ENCODE measurements at regions not wholly inside any gene's neighbourhood (a gene's known extent, or its start where the extent isn't known, plus 50 kb on each side); places are given as distances from the start of the nearest gene placed in this dataset.

GRCh38 chr17:77511514-77512061 lies 370.8 kb downstream of the SEC14L1 start:
- H3K36me3 ChIP-seq (ENCODE audit: insufficient read depth): no peaks in the 10 kb centered on the region
- H3K27ac ChIP-seq (ENCODE audit: low read depth): no peak overlapping the region
- no peaks in the 10 kb centered on the region for H3K4me1 ChIP-seq (ENCODE audit: insufficient read depth)
- H3K4me3 ChIP-seq (ENCODE audit: low read depth, low read length): no peak overlapping the region
- no peak for DNase-seq (ENCODE audit: extremely low spot score)
- WGBS: 82% methylated on average over 1 of the region's 1 CpG

GRCh38 chr17:77512062-77512946 lies 371.5 kb downstream of the SEC14L1 start:
- 78% methylated on average over 6 of the region's 6 CpGs for WGBS
- Histone ChIP-seq H3K36me3 (ENCODE audit: insufficient read depth) (no peaks in the 10 kb centered on the region), H3K4me3 (ENCODE audit: low read depth, low read length) (no peak overlapping the region), H3K27ac (ENCODE audit: low read depth) (no peak overlapping the region), H3K4me1 (ENCODE audit: insufficient read depth) (no peaks in the 10 kb centered on the region)
- DNase-seq (ENCODE audit: extremely low spot score): no peak

- no peak overlapping the region for H3K27ac ChIP-seq (ENCODE audit: low read depth)
- H3K36me3 ChIP-seq (ENCODE audit: insufficient read depth): no peaks in the 10 kb centered on the region
- DNase-seq (ENCODE audit: extremely low spot score): no peak
- H3K4me3 ChIP-seq (ENCODE audit: low read depth, low read length): no peak overlapping the region
- H3K4me1 ChIP-seq (ENCODE audit: insufficient read depth): no peaks in the 10 kb centered on the region
- 88% methylated on average over 3 of the region's 3 CpGs for WGBS
Observed at GRCh38 chr17:77513045-77513444, 372.3 kb downstream of the SEC14L1 start.

- Histone ChIP-seq H3K27ac (ENCODE audit: low read depth) (no peak overlapping the region), H3K36me3 (ENCODE audit: insufficient read depth) (no peaks in the 10 kb centered on the region), H3K4me1 (ENCODE audit: insufficient read depth) (no peaks in the 10 kb centered on the region), H3K4me3 (ENCODE audit: low read depth, low read length) (no peak overlapping the region)
- no peak for DNase-seq (ENCODE audit: extremely low spot score)
Observed at GRCh38 chr17:77515227-77515626, 374.5 kb downstream of the SEC14L1 start.

GRCh38 chr17:77516902-77517301 lies 376.1 kb downstream of the SEC14L1 start:
- 77% methylated on average over 4 of the region's 4 CpGs for WGBS
- Histone ChIP-seq H3K36me3 (ENCODE audit: insufficient read depth) (no peaks in the 10 kb centered on the region), H3K27ac (ENCODE audit: low read depth) (no peak overlapping the region), H3K4me3 (ENCODE audit: low read depth, low read length) (no peak overlapping the region), H3K4me1 (ENCODE audit: insufficient read depth) (no peaks in the 10 kb centered on the region)
- no peak for DNase-seq (ENCODE audit: extremely low spot score)

- no peaks in the 10 kb centered on the region for H3K36me3 ChIP-seq (ENCODE audit: insufficient read depth)
- H3K4me3 ChIP-seq (ENCODE audit: low read depth, low read length): no peak overlapping the region
- no peaks in the 10 kb centered on the region for H3K4me1 ChIP-seq (ENCODE audit: insufficient read depth)
- H3K27ac ChIP-seq (ENCODE audit: low read depth): no peak overlapping the region
- no peak for DNase-seq (ENCODE audit: extremely low spot score)
- WGBS: 96% methylated on average over 13 of the region's 13 CpGs
Observed at GRCh38 chr17:77521076-77521475, 380.3 kb downstream of the SEC14L1 start.

GRCh38 chr17:77523540-77523939 lies 382.8 kb downstream of the SEC14L1 start:
- no peaks in the 10 kb centered on the region for H3K36me3 ChIP-seq (ENCODE audit: insufficient read depth)
- 89% methylated on average over 8 of the region's 8 CpGs for WGBS

GRCh38 chr17:77526259-77526711 lies 385.5 kb downstream of the SEC14L1 start:
- Histone ChIP-seq H3K27ac (ENCODE audit: low read depth) (no peak overlapping the region), H3K4me3 (ENCODE audit: low read depth, low read length) (no peak overlapping the region), H3K4me1 (ENCODE audit: insufficient read depth) (no peaks in the 10 kb centered on the region), H3K36me3 (ENCODE audit: insufficient read depth) (no peaks in the 10 kb centered on the region)
- no peak for DNase-seq (ENCODE audit: extremely low spot score)
- 97% methylated on average over 20 of the region's 20 CpGs for WGBS

More at GRCh38 chr17:77523540-77523939, 382.8 kb downstream of the SEC14L1 start:
- H3K27ac ChIP-seq (ENCODE audit: low read depth): no peak overlapping the region
- no peak for DNase-seq (ENCODE audit: extremely low spot score)
- no peaks in the 10 kb centered on the region for H3K4me1 ChIP-seq (ENCODE audit: insufficient read depth)
- no peak overlapping the region for H3K4me3 ChIP-seq (ENCODE audit: low read depth, low read length)

- Histone ChIP-seq H3K36me3 (ENCODE audit: insufficient read depth) (no peaks in the 10 kb centered on the region), H3K4me1 (ENCODE audit: insufficient read depth) (no peaks in the 10 kb centered on the region), H3K4me3 (ENCODE audit: low read depth, low read length) (no peak overlapping the region), H3K27ac (ENCODE audit: low read depth) (no peak overlapping the region)
- 90% methylated on average over 17 of the region's 17 CpGs for WGBS
- no peak for DNase-seq (ENCODE audit: extremely low spot score)
Observed at GRCh38 chr17:77526728-77527350, 386.1 kb downstream of the SEC14L1 start.

GRCh38 chr17:77527409-77527808 lies 386.6 kb downstream of the SEC14L1 start:
- no peak for DNase-seq (ENCODE audit: extremely low spot score)
- no peaks in the 10 kb centered on the region for H3K4me1 ChIP-seq (ENCODE audit: insufficient read depth)
- no peak overlapping the region for H3K4me3 ChIP-seq (ENCODE audit: low read depth, low read length)
- H3K36me3 ChIP-seq (ENCODE audit: insufficient read depth): no peaks in the 10 kb centered on the region
- 92% methylated on average over 5 of the region's 5 CpGs for WGBS
- H3K27ac ChIP-seq (ENCODE audit: low read depth): no peak overlapping the region

- 56% methylated on average over 23 of the region's 23 CpGs for WGBS
Observed at GRCh38 chr17:77527836-77528505, 387.2 kb downstream of the SEC14L1 start.

GRCh38 chr17:77528516-77529327 lies 388.0 kb downstream of the SEC14L1 start:
- 3% methylated on average over 66 of the region's 66 CpGs for WGBS

More at GRCh38 chr17:77527836-77528505, 387.2 kb downstream of the SEC14L1 start:
- DNase-seq (ENCODE audit: extremely low spot score): no peak
- H3K4me3 ChIP-seq (ENCODE audit: low read depth, low read length): no peak overlapping the region
- no peaks in the 10 kb centered on the region for H3K4me1 ChIP-seq (ENCODE audit: insufficient read depth)
- H3K27ac ChIP-seq (ENCODE audit: low read depth): no peak overlapping the region
- no peaks in the 10 kb centered on the region for H3K36me3 ChIP-seq (ENCODE audit: insufficient read depth)

GRCh38 chr17:77529328-77529650 lies 388.5 kb downstream of the SEC14L1 start:
- H3K4me1 ChIP-seq (ENCODE audit: insufficient read depth): no peaks in the 10 kb centered on the region
- 37% methylated on average over 7 of the region's 7 CpGs for WGBS
- no peak for DNase-seq (ENCODE audit: extremely low spot score)
- H3K4me3 ChIP-seq (ENCODE audit: low read depth, low read length): no peak overlapping the region
- no peak overlapping the region for H3K27ac ChIP-seq (ENCODE audit: low read depth)
- no peaks in the 10 kb centered on the region for H3K36me3 ChIP-seq (ENCODE audit: insufficient read depth)

More at GRCh38 chr17:77528516-77529327, 388.0 kb downstream of the SEC14L1 start:
- Histone ChIP-seq H3K36me3 (ENCODE audit: insufficient read depth) (no peaks in the 10 kb centered on the region), H3K27ac (ENCODE audit: low read depth) (no peak overlapping the region), H3K4me1 (ENCODE audit: insufficient read depth) (no peaks in the 10 kb centered on the region), H3K4me3 (ENCODE audit: low read depth, low read length) (peak overlapping the region; percentile 22)
- no peak for DNase-seq (ENCODE audit: extremely low spot score)
